Natural killer cell (primary cell): ENCODE measurements at regions not wholly inside any gene's neighbourhood (a gene's known extent, or its start where the extent isn't known, plus 50 kb on each side); places are given as distances from the start of the nearest gene placed in this dataset.

Experiments used
- ATAC-seq, 3 donors: fragments of 150-1000 bp in 2 of 3; fragments of 200-7000 bp in 1 of 3; cut with Tn5 transposase; 1 replicate in 1 of 3; 2 replicates in 2 of 3; pipeline ENCODE4 v1.10.0; 2021; ENCODE audit warnings: mild to moderate bottlenecking in 2 of 3, moderate library complexity in 2 of 3
- DNase-seq, 2 donors: peaks; one replicate each; pipeline versions ENCODE4 v3.0.0 to v3.0.0-alpha.2; 2013 to 2021; ENCODE audit warnings: mixed read lengths in 1 of 2
- H3K27ac ChIP-seq: one replicate; pipeline ENCODE4 v1.5.1; 2013; ENCODE audit warnings: mild to moderate bottlenecking, low read length
- H3K27me3 ChIP-seq: one replicate; pipeline ENCODE4 v1.6.1; 2013; ENCODE audit warnings: low read length; ENCODE audit not compliant: control insufficient read depth, insufficient read depth
- H3K36me3 ChIP-seq: one replicate; pipeline ENCODE4 v1.6.1; 2013; ENCODE audit warnings: low read length; ENCODE audit not compliant: control insufficient read depth, insufficient read depth
- H3K4me1 ChIP-seq: one replicate; pipeline ENCODE4 v1.6.1; 2013; ENCODE audit warnings: low read length; ENCODE audit not compliant: control insufficient read depth, insufficient read depth
- H3K4me3 ChIP-seq: one replicate; pipeline ENCODE4 v1.5.1; 2013; ENCODE audit warnings: low read length
- H3K9me3 ChIP-seq: one replicate; pipeline ENCODE4 v1.6.1; 2013; ENCODE audit warnings: low read length; ENCODE audit not compliant: control insufficient read depth, insufficient read depth
- H3K27ac Mint-ChIP-seq, 2 donors: one replicate each; pipeline ENCODE4 v1.8.0; 2022; ENCODE audit warnings: mild to moderate bottlenecking in 2 of 2, mixed read lengths in 2 of 2, moderate library complexity in 1 of 2
- H3K27me3 Mint-ChIP-seq, 2 donors: one replicate each; pipeline ENCODE4 v1.8.0; 2022; ENCODE audit warnings: low read depth in 2 of 2, mixed read lengths in 2 of 2
- H3K36me3 Mint-ChIP-seq: one replicate; pipeline ENCODE4 v1.8.0; 2022; ENCODE audit warnings: mixed read lengths
- H3K4me1 Mint-ChIP-seq, 2 donors: one replicate each; pipeline ENCODE4 v1.8.0; 2022; ENCODE audit warnings: mixed read lengths in 2 of 2
- H3K4me3 Mint-ChIP-seq: one replicate; pipeline ENCODE4 v1.8.0; 2022; ENCODE audit warnings: mild to moderate bottlenecking, moderate library complexity, mixed read lengths
- H3K9me3 Mint-ChIP-seq, 2 donors: one replicate each; pipeline ENCODE4 v1.8.0; 2022; ENCODE audit warnings: mixed read lengths in 2 of 2
- CTCF ChIP-seq: fragments of 200-600 bp; IDR thresholded peaks from one replicate; pipeline ENCODE4 v1.8.0; 2022; ENCODE audit warnings: antibody characterized with exemption
- WGBS: methylation state at CpG from one replicate; pipeline ENCODE4 v1.1.7; 2013; ENCODE audit warnings: missing lambda C conversion rate; ENCODE audit not compliant: insufficient coverage; 5-methylcytosine and 5-hydroxymethylcytosine counted together
- intact Hi-C: fragments of 100-400 bp; cut with micrococcal nuclease; formaldehyde crosslinking; loops from one replicate; pipeline ENCODE4 v1.14.2; 2022

- Mint-ChIP-seq H3K4me3 (no peak overlapping the region), H3K27me3 (no peaks in the 10 kb centered on the region), H3K9me3 (peaks cover 11 to 21% of the 10 kb centered on the region in 2 donors), H3K4me1 (no peaks in the 10 kb centered on the region), H3K36me3 (peaks cover 9% of the 10 kb centered on the region), H3K27ac (no peak overlapping the region)
- H3K4me3 ChIP-seq: no peak overlapping the region
- TF ChIP-seq CTCF: no peak
- H3K27ac ChIP-seq: no peak overlapping the region
- H3K27me3 ChIP-seq: no peaks in the 10 kb centered on the region
- H3K4me1 ChIP-seq: no peaks in the 10 kb centered on the region
- H3K36me3 ChIP-seq: no peaks in the 10 kb centered on the region
- ATAC-seq: no peak
- DNase-seq: no peak
- H3K9me3 ChIP-seq: no peaks in the 10 kb centered on the region
- 44% methylated on average over 1 of the region's 2 CpGs for whole genome bisulfite sequencing
- intact Hi-C loops: no loop called here
Measured at GRCh38 chr13:85601526-85601925, 197.7 kb downstream of the SLITRK6 start.

- Mint-ChIP-seq H3K4me1 (no peaks in the 10 kb centered on the region), H3K27ac (no peak overlapping the region), H3K27me3 (no peaks in the 10 kb centered on the region), H3K4me3 (no peak overlapping the region), H3K36me3 (no peaks in the 10 kb centered on the region), H3K9me3 (peaks cover 4 to 15% of the 10 kb centered on the region in 2 donors)
- ATAC-seq (no peak), DNase-seq (no peak)
- Histone ChIP-seq H3K4me1 (no peaks in the 10 kb centered on the region), H3K9me3 (no peaks in the 10 kb centered on the region), H3K36me3 (no peaks in the 10 kb centered on the region), H3K27me3 (no peaks in the 10 kb centered on the region), H3K4me3 (no peak overlapping the region), H3K27ac (no peak overlapping the region)
- intact Hi-C loops: no loop called here
- TF ChIP-seq CTCF: no peak
- 87% methylated on average over 4 of the region's 4 CpGs for WGBS
Measured at GRCh38 chr13:85597790-85598500, 201.3 kb downstream of the SLITRK6 start.

DNA sequence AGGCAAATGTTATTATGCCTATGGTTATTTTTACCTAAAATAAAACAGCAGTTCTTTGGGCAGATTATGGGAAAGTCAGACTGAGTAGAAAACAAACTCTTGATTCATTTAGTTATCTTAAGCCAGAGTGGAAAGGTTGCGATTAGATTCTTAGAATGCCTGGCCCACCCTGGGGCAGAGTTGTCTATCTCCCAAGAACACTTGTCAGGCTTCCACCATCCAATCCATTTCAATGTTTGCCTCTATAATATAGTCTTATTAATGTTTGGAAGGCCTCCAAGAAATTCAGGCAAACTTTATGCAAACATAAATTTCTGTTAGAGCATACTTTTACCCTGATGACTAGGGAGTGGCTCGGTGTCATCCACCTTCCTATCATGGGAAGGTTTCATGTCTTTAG is 207.0 kb downstream of the SLITRK6 start:
- WGBS: 100% methylated on average over 1 of the region's 2 CpGs
- H3K9me3 Mint-ChIP-seq: peaks cover 1 to 8% of the 10 kb centered on the region in 2 donors
- DNase-seq: no peak
- no peak overlapping the region for H3K27ac Mint-ChIP-seq
- H3K27me3 Mint-ChIP-seq: no peaks in the 10 kb centered on the region
- H3K36me3 Mint-ChIP-seq: no peaks in the 10 kb centered on the region
- intact Hi-C loops: no loop called here
- no peak for TF ChIP-seq CTCF
- ATAC-seq: no peak
- peaks cover 11% of the 10 kb centered on the region for H3K9me3 ChIP-seq
- H3K36me3 ChIP-seq: no peaks in the 10 kb centered on the region
- H3K27me3 ChIP-seq: no peaks in the 10 kb centered on the region
- no peak overlapping the region for H3K27ac ChIP-seq
- no peak overlapping the region for H3K4me3 Mint-ChIP-seq
- H3K4me1 Mint-ChIP-seq: no peaks in the 10 kb centered on the region
- H3K4me1 ChIP-seq: no peaks in the 10 kb centered on the region
- H3K4me3 ChIP-seq: no peak overlapping the region
